ENCODE measurements at regions not wholly inside any gene's neighbourhood (a gene's known extent, or its start where the extent isn't known, plus 50 kb on each side); places are given as distances from the start of the nearest gene placed in this dataset.
"Not testable (repeated sequence)": the region's sequence is repeated elsewhere in the genome, so short reads cannot be mapped to it uniquely, and the experiment has no call there.

DNA sequence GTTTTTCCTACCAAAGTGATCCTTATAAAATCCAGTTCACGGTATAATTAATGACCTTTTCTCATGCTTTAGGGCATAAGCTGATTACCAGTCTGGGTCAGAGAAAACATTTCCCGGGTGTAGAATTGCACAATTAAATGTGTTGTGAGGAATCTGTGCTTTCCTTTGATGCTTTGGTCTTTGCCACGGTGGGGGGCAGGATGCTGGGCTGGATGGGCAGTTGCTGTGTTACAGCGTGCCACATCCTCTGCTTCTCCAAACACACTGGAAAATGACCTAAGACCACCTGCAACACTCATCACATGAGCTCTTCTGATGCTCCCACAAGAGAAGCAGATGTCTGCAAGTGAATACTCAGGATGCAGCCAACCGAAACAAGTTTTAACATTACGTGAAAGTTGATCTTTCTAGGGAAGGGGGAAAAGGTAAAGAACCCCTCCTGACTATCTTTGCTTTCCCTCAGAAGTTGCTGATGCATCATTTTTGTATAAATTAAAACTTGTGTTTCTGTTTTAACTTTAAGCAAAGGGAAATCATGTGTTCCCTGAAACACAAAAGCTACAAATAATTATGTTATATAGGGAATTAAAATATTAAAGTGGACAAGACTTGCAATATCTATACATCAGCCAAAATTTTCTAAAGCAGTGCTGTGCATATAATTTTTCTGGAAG is 515.3 kb upstream of the NR5A2 start:
- Histone ChIP-seq H3K27ac (no peak overlapping the region), H3K4me1 (no peaks in the 10 kb centered on the region), H3K36me3 (no peaks in the 10 kb centered on the region), H3K9me3 (no peaks in the 10 kb centered on the region), H3K27me3 (no peaks in the 10 kb centered on the region), H3K4me3 (no peak overlapping the region)
- TF ChIP-seq, protein P1, sequence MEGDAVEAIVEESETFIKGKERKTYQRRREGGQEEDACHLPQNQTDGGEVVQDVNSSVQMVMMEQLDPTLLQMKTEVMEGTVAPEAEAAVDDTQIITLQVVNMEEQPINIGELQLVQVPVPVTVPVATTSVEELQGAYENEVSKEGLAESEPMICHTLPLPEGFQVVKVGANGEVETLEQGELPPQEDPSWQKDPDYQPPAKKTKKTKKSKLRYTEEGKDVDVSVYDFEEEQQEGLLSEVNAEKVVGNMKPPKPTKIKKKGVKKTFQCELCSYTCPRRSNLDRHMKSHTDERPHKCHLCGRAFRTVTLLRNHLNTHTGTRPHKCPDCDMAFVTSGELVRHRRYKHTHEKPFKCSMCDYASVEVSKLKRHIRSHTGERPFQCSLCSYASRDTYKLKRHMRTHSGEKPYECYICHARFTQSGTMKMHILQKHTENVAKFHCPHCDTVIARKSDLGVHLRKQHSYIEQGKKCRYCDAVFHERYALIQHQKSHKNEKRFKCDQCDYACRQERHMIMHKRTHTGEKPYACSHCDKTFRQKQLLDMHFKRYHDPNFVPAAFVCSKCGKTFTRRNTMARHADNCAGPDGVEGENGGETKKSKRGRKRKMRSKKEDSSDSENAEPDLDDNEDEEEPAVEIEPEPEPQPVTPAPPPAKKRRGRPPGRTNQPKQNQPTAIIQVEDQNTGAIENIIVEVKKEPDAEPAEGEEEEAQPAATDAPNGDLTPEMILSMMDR (IDR thresholded peaks at IDR 0.05): no peak
- no peak for DNase-seq (ENCODE audit: low spot score)

DNA sequence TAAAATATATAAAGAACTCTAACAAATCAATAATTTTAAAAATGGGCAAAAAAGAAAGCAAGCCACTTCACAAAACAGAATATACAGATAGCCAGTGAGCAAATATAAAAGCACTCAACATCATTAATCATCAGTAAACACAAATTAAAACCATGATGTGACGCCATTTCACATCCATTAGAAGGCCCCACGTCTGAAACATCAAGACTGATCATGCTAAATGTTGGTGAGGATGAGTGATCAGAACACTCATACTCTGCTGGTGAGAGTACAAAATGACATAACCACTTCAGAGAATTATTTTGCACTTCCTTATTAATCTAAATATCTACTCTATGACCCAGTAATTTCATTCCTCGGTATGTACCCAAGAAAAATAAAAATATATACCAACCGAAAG is 512.2 kb upstream of the NR5A2 start:
- no peak for DNase-seq (ENCODE audit: low spot score)

DNA sequence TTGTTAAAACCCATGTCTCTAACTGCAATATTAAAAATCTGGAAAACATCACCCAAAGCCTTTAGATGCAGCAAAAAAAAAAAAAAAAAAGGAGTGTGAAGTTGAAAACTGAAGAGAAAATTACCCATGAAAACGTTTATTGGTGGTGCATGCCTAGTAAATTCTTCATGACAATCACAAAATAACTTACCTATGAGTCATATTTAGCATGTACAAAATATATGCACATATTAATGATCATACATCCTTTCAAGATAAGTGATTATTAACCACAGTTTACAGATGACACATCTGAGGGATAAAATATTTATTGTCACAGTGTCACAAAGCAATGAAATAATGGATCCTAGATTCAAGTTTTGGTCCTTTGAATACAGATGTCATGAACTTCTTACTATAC is 505.2 kb upstream of the NR5A2 start:
- DNase-seq (ENCODE audit: low spot score): no peak

More for the DNA sequence above, 512.2 kb upstream of the NR5A2 start:
- Histone ChIP-seq H3K27me3 (no peaks in the 10 kb centered on the region), H3K4me1 (no peaks in the 10 kb centered on the region), H3K9me3 (no peaks in the 10 kb centered on the region), H3K36me3 (no peaks in the 10 kb centered on the region), H3K27ac (no peak overlapping the region), H3K4me3 (no peak overlapping the region)
- TF ChIP-seq, protein P1 (IDR thresholded peaks at IDR 0.05): no peak

DNA sequence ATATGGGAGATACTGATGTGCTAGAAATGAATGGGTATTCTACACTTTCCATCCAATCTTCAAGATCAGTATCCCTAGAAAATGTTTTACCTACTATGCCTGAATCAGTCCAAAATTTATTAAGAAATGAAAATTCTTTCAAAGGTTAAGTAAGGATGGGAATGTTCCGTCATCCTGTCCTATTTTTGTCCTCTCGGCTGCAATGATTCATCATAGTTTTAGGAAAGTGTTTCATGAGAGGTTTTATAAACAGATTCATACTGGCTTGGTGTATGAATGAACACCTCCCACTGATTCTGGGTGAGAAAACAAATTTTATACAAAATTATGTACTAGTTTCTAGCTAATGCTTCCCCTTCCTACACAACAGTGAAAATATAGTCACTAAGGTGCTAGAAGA is 504.6 kb upstream of the NR5A2 start:
- TF ChIP-seq, protein P1 (IDR thresholded peaks at IDR 0.05): no peak
- DNase-seq (ENCODE audit: low spot score): no peak
- Histone ChIP-seq H3K27ac (no peak overlapping the region), H3K4me1 (no peaks in the 10 kb centered on the region), H3K4me3 (no peak overlapping the region), H3K27me3 (no peaks in the 10 kb centered on the region), H3K36me3 (no peaks in the 10 kb centered on the region), H3K9me3 (no peaks in the 10 kb centered on the region)

More for the DNA sequence above, 505.2 kb upstream of the NR5A2 start:
- H3K27me3 ChIP-seq: no peaks in the 10 kb centered on the region
- no peak overlapping the region for H3K4me3 ChIP-seq
- no peaks in the 10 kb centered on the region for H3K36me3 ChIP-seq
- H3K27ac ChIP-seq: no peak overlapping the region
- no peaks in the 10 kb centered on the region for H3K4me1 ChIP-seq
- TF ChIP-seq, protein P1 (IDR thresholded peaks at IDR 0.05): no peak
- H3K9me3 ChIP-seq: no peaks in the 10 kb centered on the region

DNA sequence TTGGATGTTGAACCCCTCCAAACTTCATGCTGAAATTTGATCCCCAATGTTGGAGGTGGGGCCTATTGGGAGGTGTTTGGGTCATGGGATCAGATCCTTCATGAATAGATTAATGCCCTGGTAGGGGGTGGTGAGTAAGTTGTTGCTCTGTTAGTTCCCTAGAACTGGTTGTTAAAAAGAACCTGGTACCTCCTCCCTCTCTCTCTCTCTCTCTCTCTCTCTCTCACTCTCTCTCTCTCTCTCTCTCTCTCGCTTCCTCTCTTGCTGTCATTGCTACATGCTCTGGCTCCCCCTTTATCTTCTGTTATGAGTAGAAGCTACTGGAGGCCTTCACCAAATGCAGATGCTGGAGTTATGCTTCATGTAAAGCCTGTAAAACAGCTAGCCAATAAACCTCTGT is 498.2 kb upstream of the NR5A2 start:
- H3K9me3 ChIP-seq: peaks cover 0 to 5% of the 10 kb centered on the region in 2 donors
- TF ChIP-seq, protein P1 (IDR thresholded peaks at IDR 0.05): no peak
- no peak for DNase-seq (ENCODE audit: low spot score)
- no peaks in the 10 kb centered on the region for H3K27me3 ChIP-seq
- no peaks in the 10 kb centered on the region for H3K4me1 ChIP-seq
- H3K36me3 ChIP-seq: no peaks in the 10 kb centered on the region
- H3K4me3 ChIP-seq: no peak overlapping the region
- H3K27ac ChIP-seq: no peak overlapping the region

DNA sequence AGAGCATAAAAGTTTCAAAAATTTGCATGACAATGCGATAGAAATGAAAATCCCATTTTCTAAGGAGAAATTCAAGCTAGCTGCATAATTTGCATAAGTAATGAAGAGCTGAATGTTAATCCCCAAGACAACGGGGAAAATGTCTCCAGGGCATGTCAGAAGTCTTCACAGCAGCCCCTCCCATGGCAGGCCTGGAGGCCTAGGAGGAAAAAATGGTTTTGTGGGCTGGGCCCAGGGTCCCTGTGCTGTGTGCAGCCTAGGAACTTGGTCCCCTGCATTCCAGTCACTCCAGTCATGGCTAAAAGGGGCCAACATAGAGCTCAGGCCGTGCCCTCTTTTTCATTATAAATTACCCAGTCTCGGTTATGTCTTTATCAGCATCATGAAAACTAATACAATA is 494.1 kb upstream of the NR5A2 start:
- DNase-seq (ENCODE audit: low spot score): not testable (repeated sequence)

More for the DNA sequence above, 494.1 kb upstream of the NR5A2 start:
- H3K4me3 ChIP-seq, H3K27me3 ChIP-seq, H3K4me1 ChIP-seq, H3K27ac ChIP-seq, H3K36me3 ChIP-seq: not testable (repeated sequence)
- H3K9me3 ChIP-seq: peaks cover 0 to 37% of the 10 kb centered on the region in 2 donors

Measured in right atrium auricular region (tissue), 2 donors.